A549 (cell line): ENCODE measurements at regions not wholly inside any gene's neighbourhood (a gene's known extent, or its start where the extent isn't known, plus 50 kb on each side); places are given as distances from the start of the nearest gene placed in this dataset.
A peak's percentile ranks its signal among the peaks of the same experiment; 100 is the strongest.

ENCODE experiments used
- ATAC-seq, 2 experiments: fragments of 200-7000 bp in 1 of 2; fragments of >200 bp in 1 of 2; cut with Nextera tagmentation in 1 of 2; cut with Tn5 transposase in 1 of 2; 3 replicates each; pipeline versions ENCODE4 v1.8.0 to v1.9.1; 2018 to 2020; ENCODE audit warnings: mild to moderate bottlenecking in 1 of 2, moderate library complexity in 1 of 2
- CTCF ChIA-PET: fragments of 300-600 bp; sonication (Branson Sonifier 250); formaldehyde crosslinking; extraction: SDS; loops from one replicate; lab custom pipeline; 2021; ENCODE audit warnings: antibody characterized with exemption, inconsistent platforms; lab: Yijun Ruan, JAX
- POLR2A ChIA-PET: fragments of 350-600 bp; formaldehyde crosslinking; extraction: SDS; loops from one replicate; lab custom pipeline; 2021; ENCODE audit warnings: antibody characterized with exemption, inconsistent platforms; lab: Yijun Ruan, JAX
- DNase-seq, 2 experiments: peaks; one replicate each; pipeline versions ENCODE4 v3.0.0 to v3.0.0-alpha.2; 2011 to 2016; ENCODE audit warnings: low read depth in 1 of 2, low spot score in 1 of 2
- FAIRE-seq: peaks from 2 replicates; lab custom pipeline; 2011; peaks lifted over from hg19 to GRCh38; lab: Jason Lieb, UNC
- H3K27ac ChIP-seq, 2 experiments: fragments of >200 bp; sonication (Bioruptor Twin); formaldehyde crosslinking; 3 replicates each; pipeline ENCODE4 v1.5.1; 2016 to 2017
- H3K4me1 ChIP-seq: fragments of >200 bp; sonication (Bioruptor Twin); formaldehyde crosslinking; 3 replicates; pipeline ENCODE4 v1.6.1; 2016
- H3K4me2 ChIP-seq: fragments of >200 bp; sonication (Bioruptor Twin); formaldehyde crosslinking; 3 replicates; pipeline ENCODE4 v1.6.1; 2016
- H3K4me3 ChIP-seq: fragments of >200 bp; sonication (Bioruptor Twin); formaldehyde crosslinking; 3 replicates; pipeline ENCODE4 v1.5.1; 2016
- H3K9me3 ChIP-seq: fragments of >200 bp; sonication (Bioruptor Twin); formaldehyde crosslinking; 3 replicates; pipeline ENCODE4 v1.6.1; 2016
- CBX8 ChIP-seq: fragments of 200-600 bp; sonication (generic); IDR thresholded peaks from 2 replicates; pipeline ENCODE4 v1.6.1; 2016
- CEBPB ChIP-seq, 2 experiments: fragments of >200 bp in 1 of 2; sonication (Bioruptor Twin) in 1 of 2; formaldehyde crosslinking in 1 of 2; IDR thresholded peaks; 2 replicates each; pipeline ENCODE4 v1.6.1; 2012 to 2016
- CHD2 ChIP-seq: fragments of 150-350 bp; IDR thresholded peaks from 2 replicates; pipeline ENCODE4 v1.6.1; 2014; ENCODE audit warnings: low read length; ENCODE audit not compliant: partially characterized antibody
- EP300 ChIP-seq, 2 experiments: fragments of >200 bp; sonication (Bioruptor Twin); formaldehyde crosslinking; IDR thresholded peaks; 2 replicates in 1 of 2; 3 replicates in 1 of 2; pipeline ENCODE4 v1.6.1; 2016 to 2017
- ESRRA ChIP-seq: fragments of 150-350 bp; IDR thresholded peaks from 2 replicates; pipeline ENCODE4 v1.6.1; 2014; ENCODE audit warnings: mild to moderate bottlenecking, low read length, borderline replicate concordance
- FOXS1 ChIP-seq: fragments of 250-450 bp; sonication (Bioruptor Pico); IDR thresholded peaks from 2 replicates; pipeline ENCODE4 v1.5.0; 2020; ENCODE audit warnings: mild to moderate bottlenecking, moderate library complexity
- HDAC2 ChIP-seq: fragments of 200-600 bp; sonication (generic); IDR thresholded peaks from 2 replicates; pipeline ENCODE4 v1.6.1; 2016
- HOXA7 ChIP-seq: fragments of 250-450 bp; sonication (Bioruptor Pico); IDR thresholded peaks from 2 replicates; pipeline ENCODE4 v1.5.0; 2020; ENCODE audit warnings: mild to moderate bottlenecking, moderate library complexity
- HOXB13 ChIP-seq: fragments of 250-450 bp; sonication (Bioruptor Pico); IDR thresholded peaks from 2 replicates; pipeline ENCODE4 v1.5.0; 2020; ENCODE audit warnings: low read depth, mild to moderate bottlenecking, moderate library complexity
- JUN ChIP-seq, 2 experiments: fragments of >200 bp; sonication (Bioruptor Twin); formaldehyde crosslinking; IDR thresholded peaks; 2 replicates in 1 of 2; 3 replicates in 1 of 2; pipeline ENCODE4 v1.6.1; 2016 to 2017
- JUNB ChIP-seq: fragments of >200 bp; sonication (Bioruptor Twin); formaldehyde crosslinking; IDR thresholded peaks from 2 replicates; pipeline ENCODE4 v1.6.1; 2016
- KDM5A ChIP-seq: fragments of 200-600 bp; sonication (generic); IDR thresholded peaks from 2 replicates; pipeline ENCODE4 v1.6.1; 2016; ENCODE audit warnings: antibody characterized with exemption, mild to moderate bottlenecking
- MAZ ChIP-seq: fragments of 150-350 bp; IDR thresholded peaks from 2 replicates; pipeline ENCODE4 v1.6.1; 2014; ENCODE audit warnings: antibody characterized with exemption, low read depth, low read length, borderline replicate concordance
- MYC ChIP-seq: IDR thresholded peaks from 2 replicates; pipeline ENCODE4 v1.6.1; 2012; ENCODE audit warnings: mild to moderate bottlenecking, inconsistent platforms, low read length, improper control_type of control experiment, borderline replicate concordance
- NFE2L2 ChIP-seq: fragments of 150-350 bp; conservative IDR thresholded peaks from 2 replicates; pipeline ENCODE4 v1.6.1; 2014; ENCODE audit warnings: low read length
- NPAS2 ChIP-seq: fragments of 250-450 bp; sonication (Bioruptor Pico); IDR thresholded peaks from 2 replicates; pipeline ENCODE4 v1.8.0; 2022; ENCODE audit warnings: mild to moderate bottlenecking, moderate library complexity, borderline replicate concordance
- NR3C1 ChIP-seq: fragments of >200 bp; sonication (Bioruptor Twin); formaldehyde crosslinking; IDR thresholded peaks from 3 replicates; pipeline ENCODE4 v1.6.1; 2017
- POLR2A ChIP-seq: IDR thresholded peaks from 2 replicates; pipeline ENCODE4 v1.6.1; 2012; ENCODE audit warnings: mild to moderate bottlenecking, low read length
- RARB ChIP-seq: fragments of 250-450 bp; sonication (Bioruptor Pico); IDR thresholded peaks from 2 replicates; pipeline ENCODE4 v1.8.0; 2021; ENCODE audit warnings: mild to moderate bottlenecking, moderate library complexity
- RCOR1 ChIP-seq: fragments of 150-350 bp; IDR thresholded peaks from 2 replicates; pipeline ENCODE4 v1.6.1; 2014; ENCODE audit warnings: antibody characterized with exemption, low read length, low read depth
- RFX5 ChIP-seq: fragments of 450-650 bp; IDR thresholded peaks from 2 replicates; pipeline ENCODE4 v1.7.1; 2014; ENCODE audit warnings: antibody characterized with exemption, mild to moderate bottlenecking, moderate library complexity
- SMC3 ChIP-seq: fragments of >200 bp; sonication (Bioruptor Twin); formaldehyde crosslinking; IDR thresholded peaks from 3 replicates; pipeline ENCODE4 v1.6.1; 2018; ENCODE audit warnings: inconsistent platforms
- SREBF2 ChIP-seq: fragments of 450-650 bp; IDR thresholded peaks from 2 replicates; pipeline ENCODE4 v1.6.1; 2014; ENCODE audit warnings: mild to moderate bottlenecking, moderate library complexity
- ZC3H11A ChIP-seq: fragments of 450-650 bp; IDR thresholded peaks from 2 replicates; pipeline ENCODE4 v1.6.1; 2014; ENCODE audit warnings: antibody characterized with exemption, mild to moderate bottlenecking
- ZNF302 ChIP-seq: fragments of 250-450 bp; sonication (Bioruptor Pico); IDR thresholded peaks from 2 replicates; pipeline ENCODE4 v1.9.0; 2021; ENCODE audit warnings: inconsistent platforms, mild to moderate bottlenecking, moderate library complexity
- ZSCAN20 ChIP-seq: fragments of 250-450 bp; sonication (Bioruptor Pico); IDR thresholded peaks from 2 replicates; pipeline ENCODE4 v1.8.0; 2022; ENCODE audit warnings: mild to moderate bottlenecking, moderate library complexity
- WGBS: methylation state at CpG from one replicate; pipeline ENCODE4 v1.1.6; 2017; ENCODE audit errors: missing lambda C conversion rate; 5-methylcytosine and 5-hydroxymethylcytosine counted together
- TF ChIP-seq, protein P1 (sequence below): IDR thresholded peaks from 2 replicates; pipeline ENCODE4 v1.6.1; 2012
- TF ChIP-seq, protein P2 (sequence below): fragments of 450-650 bp; IDR thresholded peaks from 2 replicates; pipeline ENCODE4 v1.6.1; 2014; ENCODE audit warnings: antibody characterized with exemption
- TF ChIP-seq, protein P3 (sequence below): fragments of 250-450 bp; sonication (Bioruptor Pico); IDR thresholded peaks from 2 replicates; pipeline ENCODE4 v1.5.0; 2020; ENCODE audit warnings: low read depth, mild to moderate bottlenecking, moderate library complexity
- TF ChIP-seq, protein P4 (sequence below): fragments of >200 bp; sonication (Bioruptor Twin); formaldehyde crosslinking; IDR thresholded peaks from 3 replicates; pipeline ENCODE4 v1.6.1; 2016
- TF ChIP-seq, protein P5 (sequence below): IDR thresholded peaks from 2 replicates; pipeline ENCODE4 v1.6.1; 2012

DNA sequence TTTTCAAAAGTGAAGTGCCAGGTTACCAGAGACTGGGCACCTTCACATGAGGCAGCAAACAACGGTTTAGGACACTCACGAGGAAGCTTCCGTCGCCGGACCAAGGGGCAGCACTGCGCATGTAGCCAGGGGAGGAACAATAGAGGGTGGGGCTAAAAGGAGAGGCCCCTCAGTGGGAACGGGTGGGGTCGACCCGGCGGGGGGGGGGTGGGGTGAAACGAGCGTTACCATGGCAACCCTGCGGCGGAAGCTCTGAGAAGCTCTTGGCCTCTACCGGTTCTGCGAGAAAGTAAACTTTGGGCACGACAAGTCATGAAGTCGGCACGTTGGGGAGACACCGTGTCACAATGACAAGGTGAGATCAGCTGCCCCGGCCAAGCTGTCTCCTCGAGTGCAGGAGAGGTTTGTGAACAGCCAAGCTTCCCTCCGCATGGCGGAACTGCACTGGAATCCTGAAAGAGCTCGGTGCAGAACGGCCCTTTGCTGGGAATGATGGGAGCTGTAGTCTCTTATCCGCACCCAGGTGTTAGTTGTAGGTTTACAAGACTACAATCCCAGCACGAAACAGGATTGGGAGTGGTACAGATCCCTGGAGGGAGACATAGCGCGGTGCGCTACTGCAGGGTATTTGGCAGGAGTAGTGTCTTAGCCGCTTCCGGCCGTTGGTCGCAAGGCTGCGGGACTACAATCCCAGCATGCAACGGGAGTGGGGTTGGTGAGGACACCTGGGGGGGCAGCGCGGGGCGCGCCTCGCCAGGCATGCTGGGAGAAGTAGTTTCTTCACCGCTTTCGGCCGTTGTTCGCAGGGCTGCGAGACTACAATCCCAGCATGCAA is 72.8 kb upstream of the ZNF722 start:
- ChIA-PET CTCF (no interaction called here), POLR2A (no interaction called here)
- Histone ChIP-seq H3K9me3 (peaks cover 19% of the 10 kb centered on the region; the same call in 1 of the 3 replicates), H3K27ac (no peak overlapping the region), H3K4me3 (no peak overlapping the region), H3K4me2 (no peak overlapping the region), H3K4me1 (no peaks in the 10 kb centered on the region)
- 17% methylated on average over 44 of the region's 47 CpGs for WGBS
- DNase-seq (peak in 1 of 2 experiments; percentile 40), FAIRE-seq (no peak), ATAC-seq (peak; percentile 34 to 59; a peak in 3 of 6 replicates)
- TF ChIP-seq FOXS1 (CRISPR knock-in tag) (no peak), ZSCAN20 (CRISPR knock-in tag) (no peak)

DNA sequence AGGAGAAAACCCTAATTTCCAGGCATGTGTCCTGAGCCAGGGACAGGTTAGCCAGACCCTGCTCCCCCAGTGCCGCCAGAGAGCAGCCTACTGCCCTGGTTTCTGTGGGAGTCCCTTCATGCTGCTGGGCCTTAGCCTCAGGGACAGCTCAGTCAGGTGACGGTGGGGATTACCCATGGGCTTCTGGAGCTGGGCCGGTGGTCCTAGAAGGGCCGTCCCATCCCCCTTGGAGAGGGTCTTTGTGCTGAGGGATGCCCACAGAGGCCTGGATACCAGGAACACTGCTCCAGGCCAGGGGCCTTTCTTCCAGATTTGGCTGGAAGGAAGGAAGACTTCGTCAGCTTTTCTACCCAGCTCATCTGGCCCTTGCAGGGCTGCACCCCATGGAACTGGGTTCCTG is 71.4 kb upstream of the ZNF722 start:
- no peak for DNase-seq
- Histone ChIP-seq H3K27ac (no peak overlapping the region), H3K4me2 (no peak overlapping the region)
- no peak for TF ChIP-seq RARB (CRISPR knock-in tag)
- TF ChIP-seq SMC3, result no peak
- no peak for TF ChIP-seq NR3C1
- no peak for TF ChIP-seq RCOR1
- TF ChIP-seq ESRRA, result no peak
- no peak for TF ChIP-seq NPAS2 (CRISPR knock-in tag)
- no peak for TF ChIP-seq JUNB
- no peak for TF ChIP-seq CHD2
- TF ChIP-seq HOXB13 (CRISPR knock-in tag), result no peak
- no peak for TF ChIP-seq EP300 (IDR thresholded peaks at IDR 0.05)
- TF ChIP-seq, protein P1, sequence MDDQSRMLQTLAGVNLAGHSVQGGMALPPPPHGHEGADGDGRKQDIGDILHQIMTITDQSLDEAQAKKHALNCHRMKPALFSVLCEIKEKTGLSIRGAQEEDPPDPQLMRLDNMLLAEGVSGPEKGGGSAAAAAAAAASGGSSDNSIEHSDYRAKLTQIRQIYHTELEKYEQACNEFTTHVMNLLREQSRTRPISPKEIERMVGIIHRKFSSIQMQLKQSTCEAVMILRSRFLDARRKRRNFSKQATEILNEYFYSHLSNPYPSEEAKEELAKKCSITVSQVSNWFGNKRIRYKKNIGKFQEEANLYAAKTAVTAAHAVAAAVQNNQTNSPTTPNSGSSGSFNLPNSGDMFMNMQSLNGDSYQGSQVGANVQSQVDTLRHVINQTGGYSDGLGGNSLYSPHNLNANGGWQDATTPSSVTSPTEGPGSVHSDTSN, result no peak
- TF ChIP-seq MAZ, result no peak
- no peak for TF ChIP-seq KDM5A
- TF ChIP-seq, protein P2, sequence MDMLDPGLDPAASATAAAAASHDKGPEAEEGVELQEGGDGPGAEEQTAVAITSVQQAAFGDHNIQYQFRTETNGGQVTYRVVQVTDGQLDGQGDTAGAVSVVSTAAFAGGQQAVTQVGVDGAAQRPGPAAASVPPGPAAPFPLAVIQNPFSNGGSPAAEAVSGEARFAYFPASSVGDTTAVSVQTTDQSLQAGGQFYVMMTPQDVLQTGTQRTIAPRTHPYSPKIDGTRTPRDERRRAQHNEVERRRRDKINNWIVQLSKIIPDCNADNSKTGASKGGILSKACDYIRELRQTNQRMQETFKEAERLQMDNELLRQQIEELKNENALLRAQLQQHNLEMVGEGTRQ, result no peak
- no peak for TF ChIP-seq POLR2A
- TF ChIP-seq HDAC2, result no peak
- TF ChIP-seq CBX8, result no peak
- TF ChIP-seq JUN (IDR thresholded peaks at IDR 0.05), result no peak
- TF ChIP-seq, protein P3, sequence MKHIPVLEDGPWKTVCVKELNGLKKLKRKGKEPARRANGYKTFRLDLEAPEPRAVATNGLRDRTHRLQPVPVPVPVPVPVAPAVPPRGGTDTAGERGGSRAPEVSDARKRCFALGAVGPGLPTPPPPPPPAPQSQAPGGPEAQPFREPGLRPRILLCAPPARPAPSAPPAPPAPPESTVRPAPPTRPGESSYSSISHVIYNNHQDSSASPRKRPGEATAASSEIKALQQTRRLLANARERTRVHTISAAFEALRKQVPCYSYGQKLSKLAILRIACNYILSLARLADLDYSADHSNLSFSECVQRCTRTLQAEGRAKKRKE (CRISPR knock-in tag), result no peak
- TF ChIP-seq, all 56 proteins: peak for 0
- Histone ChIP-seq H3K4me1 (no peaks in the 10 kb centered on the region), H3K9me3 (peaks cover 16% of the 10 kb centered on the region; the same call in 1 of the 3 replicates), H3K4me3 (no peak overlapping the region)
- 0% methylated on average over 1 of the region's 5 CpGs for WGBS
- POLR2A ChIA-PET, result no interaction called here
- no peak for ATAC-seq
- FAIRE-seq, result no peak
- CTCF ChIA-PET, result no interaction called here

DNA sequence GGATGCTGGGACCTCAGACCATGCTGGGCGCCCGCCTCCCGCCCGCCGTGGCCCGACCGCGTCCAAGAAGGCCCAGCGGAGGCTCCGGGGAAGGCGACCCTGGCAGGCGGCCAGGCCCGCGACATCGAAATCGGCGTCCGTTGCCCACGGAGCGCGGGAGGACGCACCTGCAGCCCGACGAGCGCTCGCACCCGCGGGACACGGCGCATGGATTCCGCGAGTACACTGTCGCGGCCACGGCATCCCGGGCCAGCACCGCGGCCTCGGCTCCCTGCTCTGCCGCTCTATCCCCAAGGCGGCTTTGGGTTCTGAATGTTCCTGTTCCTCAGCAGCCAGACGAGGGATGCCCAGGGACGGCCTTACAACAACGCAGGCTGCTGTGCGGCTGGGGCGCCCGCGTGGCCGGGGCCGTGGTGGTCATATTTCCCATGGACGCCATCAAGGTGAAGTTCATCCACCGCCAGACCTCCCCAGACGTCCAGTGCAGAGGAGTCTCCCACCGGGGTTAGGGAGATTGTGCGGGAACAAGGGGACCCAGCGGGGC is 67.5 kb upstream of the ZNF722 start:
- ATAC-seq, result no peak

More for the DNA sequence above, 67.5 kb upstream of the ZNF722 start:
- H3K4me2 ChIP-seq, result no peak overlapping the region
- ChIA-PET POLR2A (no interaction called here), CTCF (no interaction called here)
- no peak overlapping the region for H3K4me3 ChIP-seq
- no peak for TF ChIP-seq CEBPB (IDR thresholded peaks at IDR 0.05)
- no peak for TF ChIP-seq ZNF302 (CRISPR knock-in tag)
- no peak for TF ChIP-seq ESRRA
- TF ChIP-seq SMC3, result no peak
- no peak for TF ChIP-seq ZSCAN20 (CRISPR knock-in tag)
- TF ChIP-seq CBX8, result no peak
- no peak for TF ChIP-seq ZC3H11A
- TF ChIP-seq POLR2A, result no peak
- TF ChIP-seq MYC, result no peak
- TF ChIP-seq, protein P4, sequence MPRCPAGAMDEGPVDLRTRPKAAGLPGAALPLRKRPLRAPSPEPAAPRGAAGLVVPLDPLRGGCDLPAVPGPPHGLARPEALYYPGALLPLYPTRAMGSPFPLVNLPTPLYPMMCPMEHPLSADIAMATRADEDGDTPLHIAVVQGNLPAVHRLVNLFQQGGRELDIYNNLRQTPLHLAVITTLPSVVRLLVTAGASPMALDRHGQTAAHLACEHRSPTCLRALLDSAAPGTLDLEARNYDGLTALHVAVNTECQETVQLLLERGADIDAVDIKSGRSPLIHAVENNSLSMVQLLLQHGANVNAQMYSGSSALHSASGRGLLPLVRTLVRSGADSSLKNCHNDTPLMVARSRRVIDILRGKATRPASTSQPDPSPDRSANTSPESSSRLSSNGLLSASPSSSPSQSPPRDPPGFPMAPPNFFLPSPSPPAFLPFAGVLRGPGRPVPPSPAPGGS, result no peak
- TF ChIP-seq SREBF2, result no peak
- TF ChIP-seq NFE2L2, result no peak
- no peak for TF ChIP-seq JUNB
- TF ChIP-seq HOXA7, result no peak
- TF ChIP-seq, protein P5, sequence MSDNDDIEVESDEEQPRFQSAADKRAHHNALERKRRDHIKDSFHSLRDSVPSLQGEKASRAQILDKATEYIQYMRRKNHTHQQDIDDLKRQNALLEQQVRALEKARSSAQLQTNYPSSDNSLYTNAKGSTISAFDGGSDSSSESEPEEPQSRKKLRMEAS, result no peak
- no peak for TF ChIP-seq RFX5
- H3K4me1 ChIP-seq, result no peaks in the 10 kb centered on the region
- H3K9me3 ChIP-seq, result peaks cover 9% of the 10 kb centered on the region; the same call in 1 of the 3 replicates
- no peak overlapping the region for H3K27ac ChIP-seq
- FAIRE-seq (no peak), DNase-seq (no peak)
- 78% methylated on average over 44 of the region's 56 CpGs for WGBS
